ENCODE measurements at regions not wholly inside any gene's neighbourhood (a gene's known extent, or its start where the extent isn't known, plus 50 kb on each side); places are given as distances from the start of the nearest gene placed in this dataset.

DNA sequence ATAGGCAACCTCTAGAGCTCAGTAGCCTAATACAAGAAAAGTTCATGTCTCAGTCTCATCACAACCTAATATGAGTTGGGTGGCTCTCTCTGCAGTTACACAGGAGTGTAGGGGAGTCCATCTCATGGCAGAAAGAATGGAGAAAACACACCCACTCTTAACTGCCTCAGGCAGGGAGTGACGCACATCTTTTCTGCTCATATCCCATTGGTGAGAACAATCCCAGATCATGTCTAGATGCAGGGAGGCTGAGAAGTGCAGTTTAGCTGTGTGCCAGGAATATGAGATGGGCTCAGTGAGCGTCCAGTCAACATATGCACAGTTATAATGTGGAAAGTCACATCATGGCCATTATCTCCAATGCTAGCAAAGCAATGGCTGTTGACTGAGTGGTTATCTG, 59.3 kb upstream of the KCNA5 start:
- Mint-ChIP-seq H3K4me3 (no peak overlapping the region), H3K9me3 (no peaks in the 10 kb centered on the region), H3K4me1 (no peaks in the 10 kb centered on the region)

DNA sequence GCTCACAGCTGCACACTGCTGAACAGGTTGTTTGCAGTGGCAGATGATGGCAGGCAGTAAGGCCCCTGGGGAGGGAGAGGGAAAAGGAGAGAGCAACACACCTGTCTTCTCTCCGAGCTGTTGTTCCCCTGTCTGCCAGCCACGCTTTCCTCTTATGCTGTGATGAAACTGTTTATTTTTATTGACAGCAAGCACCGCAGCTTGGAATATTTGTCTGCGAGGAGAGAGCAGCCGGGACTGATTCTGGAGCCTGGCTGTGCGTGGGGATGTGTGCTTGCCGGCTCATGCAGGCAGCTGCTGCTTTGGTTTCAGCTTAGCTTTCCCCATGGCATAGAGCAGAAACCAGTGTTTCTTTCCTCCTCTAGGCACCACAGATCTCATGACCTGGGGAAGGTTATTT, 58.7 kb upstream of the KCNA5 start:
- TF ChIP-seq, protein P1, sequence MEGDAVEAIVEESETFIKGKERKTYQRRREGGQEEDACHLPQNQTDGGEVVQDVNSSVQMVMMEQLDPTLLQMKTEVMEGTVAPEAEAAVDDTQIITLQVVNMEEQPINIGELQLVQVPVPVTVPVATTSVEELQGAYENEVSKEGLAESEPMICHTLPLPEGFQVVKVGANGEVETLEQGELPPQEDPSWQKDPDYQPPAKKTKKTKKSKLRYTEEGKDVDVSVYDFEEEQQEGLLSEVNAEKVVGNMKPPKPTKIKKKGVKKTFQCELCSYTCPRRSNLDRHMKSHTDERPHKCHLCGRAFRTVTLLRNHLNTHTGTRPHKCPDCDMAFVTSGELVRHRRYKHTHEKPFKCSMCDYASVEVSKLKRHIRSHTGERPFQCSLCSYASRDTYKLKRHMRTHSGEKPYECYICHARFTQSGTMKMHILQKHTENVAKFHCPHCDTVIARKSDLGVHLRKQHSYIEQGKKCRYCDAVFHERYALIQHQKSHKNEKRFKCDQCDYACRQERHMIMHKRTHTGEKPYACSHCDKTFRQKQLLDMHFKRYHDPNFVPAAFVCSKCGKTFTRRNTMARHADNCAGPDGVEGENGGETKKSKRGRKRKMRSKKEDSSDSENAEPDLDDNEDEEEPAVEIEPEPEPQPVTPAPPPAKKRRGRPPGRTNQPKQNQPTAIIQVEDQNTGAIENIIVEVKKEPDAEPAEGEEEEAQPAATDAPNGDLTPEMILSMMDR (IDR thresholded peaks at IDR 0.05; ENCODE audit: unreplicated experiment in 3 of 3) = no peak
- Mint-ChIP-seq H3K4me1 (no peaks in the 10 kb centered on the region), H3K9me3 (no peaks in the 10 kb centered on the region), H3K27ac (no peak overlapping the region), H3K27me3 (ENCODE audit: low read depth) (peaks cover 68% of the 10 kb centered on the region), H3K36me3 (ENCODE audit: low read depth) (no peaks in the 10 kb centered on the region), H3K4me3 (no peak overlapping the region)

More for the DNA sequence above, 59.3 kb upstream of the KCNA5 start:
- no peaks in the 10 kb centered on the region for H3K36me3 Mint-ChIP-seq (ENCODE audit: low read depth)
- TF ChIP-seq, protein P1 (IDR thresholded peaks at IDR 0.05; ENCODE audit: unreplicated experiment in 3 of 3) = no peak
- no peak overlapping the region for H3K27ac Mint-ChIP-seq
- H3K27me3 Mint-ChIP-seq (ENCODE audit: low read depth) = peaks cover 64% of the 10 kb centered on the region

DNA sequence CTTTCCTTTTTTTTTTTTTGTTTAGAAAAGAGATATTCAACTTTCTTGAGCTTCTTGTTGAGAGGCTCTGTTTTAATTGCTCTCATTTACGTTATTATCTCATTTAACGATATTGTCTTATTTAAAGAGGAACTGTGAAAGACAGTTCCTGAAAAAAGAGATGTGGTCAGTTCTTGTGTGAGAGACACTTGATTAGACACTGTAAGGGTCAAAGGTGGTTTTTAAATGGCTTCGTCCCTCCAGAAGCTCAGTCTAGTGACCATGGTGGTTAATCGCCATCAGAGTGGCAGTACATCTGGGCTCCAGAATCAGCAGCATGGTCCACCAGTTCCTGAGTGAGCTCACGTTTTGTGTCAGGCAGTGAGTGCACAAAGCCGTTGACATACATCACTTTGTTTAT, 57.9 kb upstream of the KCNA5 start:
- Mint-ChIP-seq H3K27me3 (ENCODE audit: low read depth) (peaks cover 69% of the 10 kb centered on the region), H3K9me3 (no peaks in the 10 kb centered on the region), H3K27ac (no peak overlapping the region), H3K36me3 (ENCODE audit: low read depth) (no peaks in the 10 kb centered on the region), H3K4me1 (no peaks in the 10 kb centered on the region), H3K4me3 (no peak overlapping the region)
- TF ChIP-seq, protein P1 (IDR thresholded peaks at IDR 0.05; ENCODE audit: unreplicated experiment in 3 of 3) = no peak

DNA sequence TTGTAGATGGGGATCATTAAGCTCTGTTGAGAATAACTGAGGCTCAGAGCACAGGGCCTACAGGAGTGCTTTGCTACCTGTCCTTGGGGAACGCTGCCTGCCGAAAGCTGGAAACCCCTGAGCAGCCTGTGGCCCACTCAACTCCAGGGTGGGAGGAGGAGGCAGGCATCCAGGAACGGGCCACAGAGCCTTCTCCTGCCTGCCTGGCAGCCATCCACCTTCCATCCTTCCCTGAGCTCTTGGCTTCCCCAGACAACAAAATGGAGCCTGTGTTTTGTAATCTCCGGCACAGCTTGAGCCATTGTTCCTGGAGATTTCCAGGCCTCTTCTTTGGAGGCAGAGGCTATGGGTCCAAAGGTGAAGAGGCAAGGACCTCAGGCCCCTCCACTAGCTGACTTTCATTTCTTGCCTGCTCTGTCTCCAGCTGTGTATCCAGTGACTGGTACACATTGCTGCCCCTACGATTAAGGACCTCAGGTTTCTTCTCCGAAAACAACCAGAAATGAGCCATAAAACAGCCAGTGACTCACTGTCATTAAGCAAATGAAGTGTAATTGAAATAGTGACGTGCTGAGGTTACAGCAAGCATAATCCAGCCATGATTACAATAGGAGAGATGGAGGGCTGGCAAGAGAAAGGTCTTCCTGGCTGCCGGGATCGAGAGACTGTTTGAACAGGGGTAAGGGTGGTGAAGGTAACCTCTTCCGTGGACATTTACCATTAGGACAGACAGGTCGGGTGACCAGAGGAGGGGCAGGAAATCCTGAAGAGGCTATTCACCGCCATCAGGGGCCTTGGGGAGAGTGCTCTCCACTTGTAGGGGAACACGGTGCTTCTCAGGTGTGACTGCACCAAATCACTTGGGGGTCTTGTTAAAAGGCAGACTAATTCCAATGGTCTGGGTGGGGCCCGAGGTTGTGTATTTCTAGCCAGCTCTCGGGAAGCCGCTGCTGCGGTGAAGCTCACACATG, 56.3 kb upstream of the KCNA5 start:
- H3K4me1 Mint-ChIP-seq = no peaks in the 10 kb centered on the region
- H3K9me3 Mint-ChIP-seq = no peaks in the 10 kb centered on the region
- TF ChIP-seq, protein P1 (IDR thresholded peaks at IDR 0.05; ENCODE audit: unreplicated experiment in 3 of 3) = no peak
- no peak overlapping the region for H3K27ac Mint-ChIP-seq
- H3K36me3 Mint-ChIP-seq (ENCODE audit: low read depth) = no peaks in the 10 kb centered on the region
- H3K27me3 Mint-ChIP-seq (ENCODE audit: low read depth) = peaks cover 61% of the 10 kb centered on the region
- no peak overlapping the region for H3K4me3 Mint-ChIP-seq

DNA sequence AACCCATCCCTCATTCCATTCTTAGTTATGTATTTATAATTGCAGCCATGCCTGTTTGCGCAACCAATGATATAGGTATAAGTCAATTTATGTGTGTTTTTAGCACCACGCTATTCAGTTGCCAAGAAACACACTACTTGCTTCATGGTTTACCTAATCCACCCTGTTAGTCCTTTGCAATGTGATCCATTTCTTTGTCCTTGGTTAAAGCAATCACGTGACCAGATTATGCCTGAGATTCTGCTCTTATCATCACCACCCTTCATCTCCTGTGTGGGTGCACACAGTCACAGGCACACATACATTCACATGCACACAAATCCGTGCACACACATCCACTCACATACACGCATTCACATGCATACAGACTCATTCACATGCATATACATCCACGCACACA, 52.3 kb upstream of the KCNA5 start:
- Mint-ChIP-seq H3K4me3 (no peak overlapping the region), H3K36me3 (ENCODE audit: low read depth) (no peaks in the 10 kb centered on the region), H3K4me1 (no peaks in the 10 kb centered on the region), H3K27ac (no peak overlapping the region), H3K27me3 (ENCODE audit: low read depth) (peaks cover 66% of the 10 kb centered on the region), H3K9me3 (no peaks in the 10 kb centered on the region)
- TF ChIP-seq, protein P1 (IDR thresholded peaks at IDR 0.05; ENCODE audit: unreplicated experiment in 3 of 3) = no peak

DNA sequence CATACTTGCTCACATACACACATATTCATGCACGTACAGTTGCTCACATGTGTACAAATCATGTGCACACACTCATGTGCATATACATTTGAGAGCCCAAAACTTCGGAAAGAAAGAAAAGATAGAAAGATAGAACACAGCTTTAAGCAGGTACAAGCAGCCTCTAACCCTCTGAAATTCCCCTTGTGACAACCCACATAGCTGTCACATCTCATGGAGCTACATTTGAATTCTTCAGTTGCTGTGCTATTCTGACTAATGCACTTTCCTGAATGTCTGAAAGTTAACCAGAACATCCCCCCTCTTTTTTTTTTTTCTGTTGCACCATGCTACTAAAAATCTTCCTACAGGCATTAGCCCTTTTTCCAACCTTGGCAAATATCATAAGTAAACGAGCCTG, 51.9 kb upstream of the KCNA5 start:
- H3K4me3 Mint-ChIP-seq = no peak overlapping the region

More for the DNA sequence above, 51.9 kb upstream of the KCNA5 start:
- no peak overlapping the region for H3K27ac Mint-ChIP-seq
- H3K27me3 Mint-ChIP-seq (ENCODE audit: low read depth) = peaks cover 69% of the 10 kb centered on the region
- TF ChIP-seq, protein P1 (IDR thresholded peaks at IDR 0.05; ENCODE audit: unreplicated experiment in 3 of 3) = no peak
- no peaks in the 10 kb centered on the region for H3K36me3 Mint-ChIP-seq (ENCODE audit: low read depth)
- no peaks in the 10 kb centered on the region for H3K4me1 Mint-ChIP-seq
- H3K9me3 Mint-ChIP-seq = no peaks in the 10 kb centered on the region

Data from nephron (organoid).